Osteocyte (in vitro differentiated cells): ENCODE measurements at regions not wholly inside any gene's neighbourhood (a gene's known extent, or its start where the extent isn't known, plus 50 kb on each side); places are given as distances from the start of the nearest gene placed in this dataset.

Experiments used
- DNase-seq: peaks from one replicate; pipeline ENCODE4 v3.0.0; 2021; ENCODE audit warnings: mixed read lengths; ENCODE audit not compliant: unreplicated experiment; ENCODE audit errors: extremely low spot score
- H3K27ac Mint-ChIP-seq: one replicate; pipeline ENCODE4 v1.8.0; 2021; ENCODE audit warnings: mild to moderate bottlenecking, mixed read lengths; ENCODE audit not compliant: unreplicated experiment
- H3K27me3 Mint-ChIP-seq: one replicate; pipeline ENCODE4 v1.8.0; 2021; ENCODE audit warnings: mixed read lengths; ENCODE audit not compliant: unreplicated experiment
- H3K36me3 Mint-ChIP-seq: one replicate; pipeline ENCODE4 v1.8.0; 2021; ENCODE audit warnings: mixed read lengths; ENCODE audit not compliant: unreplicated experiment
- H3K4me1 Mint-ChIP-seq: one replicate; pipeline ENCODE4 v1.8.0; 2021; ENCODE audit warnings: mixed read lengths; ENCODE audit not compliant: unreplicated experiment
- H3K4me3 Mint-ChIP-seq: one replicate; pipeline ENCODE4 v1.8.0; 2021; ENCODE audit warnings: mild to moderate bottlenecking, moderate library complexity, mixed read lengths; ENCODE audit not compliant: unreplicated experiment
- H3K9me3 Mint-ChIP-seq: one replicate; pipeline ENCODE4 v1.8.0; 2021; ENCODE audit warnings: mixed read lengths; ENCODE audit not compliant: unreplicated experiment
- TF ChIP-seq, protein P1 (sequence below): fragments of 200-600 bp; sonication (generic); IDR thresholded peaks from 2 replicates; pipeline ENCODE4 v1.5.0; 2021; ENCODE audit warnings: antibody characterized with exemption, mild to moderate bottlenecking, moderate library complexity

DNA sequence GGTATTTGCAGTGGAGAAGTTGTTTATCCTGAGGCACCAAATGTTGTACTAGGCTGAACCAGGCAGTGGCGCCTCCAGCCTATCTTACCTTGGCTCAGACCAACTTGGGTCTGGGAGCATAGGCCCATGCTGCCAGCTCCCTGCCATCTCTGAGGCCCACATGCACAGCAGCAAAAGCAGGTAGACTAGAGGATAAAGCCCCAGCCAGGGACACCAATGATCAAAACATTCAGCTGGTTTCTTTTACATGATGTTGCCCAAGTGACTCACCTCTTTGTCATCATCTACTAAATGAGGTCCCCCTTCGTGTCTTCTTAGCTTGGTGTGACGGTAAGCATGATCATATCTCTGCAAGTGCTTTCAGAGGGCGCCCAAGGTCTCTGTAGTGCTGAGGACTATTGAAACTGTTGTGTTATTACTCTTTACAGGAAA lies 112.1 kb upstream of the DRD2 start:
- TF ChIP-seq, protein P1, sequence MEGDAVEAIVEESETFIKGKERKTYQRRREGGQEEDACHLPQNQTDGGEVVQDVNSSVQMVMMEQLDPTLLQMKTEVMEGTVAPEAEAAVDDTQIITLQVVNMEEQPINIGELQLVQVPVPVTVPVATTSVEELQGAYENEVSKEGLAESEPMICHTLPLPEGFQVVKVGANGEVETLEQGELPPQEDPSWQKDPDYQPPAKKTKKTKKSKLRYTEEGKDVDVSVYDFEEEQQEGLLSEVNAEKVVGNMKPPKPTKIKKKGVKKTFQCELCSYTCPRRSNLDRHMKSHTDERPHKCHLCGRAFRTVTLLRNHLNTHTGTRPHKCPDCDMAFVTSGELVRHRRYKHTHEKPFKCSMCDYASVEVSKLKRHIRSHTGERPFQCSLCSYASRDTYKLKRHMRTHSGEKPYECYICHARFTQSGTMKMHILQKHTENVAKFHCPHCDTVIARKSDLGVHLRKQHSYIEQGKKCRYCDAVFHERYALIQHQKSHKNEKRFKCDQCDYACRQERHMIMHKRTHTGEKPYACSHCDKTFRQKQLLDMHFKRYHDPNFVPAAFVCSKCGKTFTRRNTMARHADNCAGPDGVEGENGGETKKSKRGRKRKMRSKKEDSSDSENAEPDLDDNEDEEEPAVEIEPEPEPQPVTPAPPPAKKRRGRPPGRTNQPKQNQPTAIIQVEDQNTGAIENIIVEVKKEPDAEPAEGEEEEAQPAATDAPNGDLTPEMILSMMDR = no peak
- Mint-ChIP-seq H3K4me3 (no peak overlapping the region), H3K9me3 (no peaks in the 10 kb centered on the region), H3K4me1 (no peaks in the 10 kb centered on the region), H3K36me3 (no peaks in the 10 kb centered on the region), H3K27ac (no peak overlapping the region), H3K27me3 (peaks cover 17% of the 10 kb centered on the region)
- no peak for DNase-seq

DNA sequence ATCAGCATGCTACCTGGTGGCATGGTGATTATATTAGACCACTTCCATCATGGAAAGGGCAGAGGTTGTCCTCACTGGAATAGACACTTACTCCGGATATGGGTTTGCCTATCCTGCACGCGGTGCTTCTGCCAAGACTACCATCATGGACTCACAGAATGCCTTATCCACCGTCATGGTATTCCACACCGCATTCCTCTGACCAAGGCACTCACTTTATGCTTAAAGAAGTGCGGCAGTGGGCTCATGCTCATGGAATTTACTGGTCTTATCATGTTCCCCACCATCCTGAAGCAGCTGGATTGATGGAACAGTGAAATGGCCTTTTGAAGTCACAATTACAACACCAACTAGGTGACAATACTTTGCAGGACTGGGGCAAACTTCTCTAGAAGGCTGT lies 109.2 kb upstream of the DRD2 start:
- H3K4me3 Mint-ChIP-seq = no peak overlapping the region
- DNase-seq = peak; percentile 44
- TF ChIP-seq, protein P1 = no peak
- no peaks in the 10 kb centered on the region for H3K9me3 Mint-ChIP-seq
- no peak overlapping the region for H3K27ac Mint-ChIP-seq
- H3K4me1 Mint-ChIP-seq = no peaks in the 10 kb centered on the region
- no peaks in the 10 kb centered on the region for H3K36me3 Mint-ChIP-seq
- H3K27me3 Mint-ChIP-seq = peaks cover 7% of the 10 kb centered on the region

DNA sequence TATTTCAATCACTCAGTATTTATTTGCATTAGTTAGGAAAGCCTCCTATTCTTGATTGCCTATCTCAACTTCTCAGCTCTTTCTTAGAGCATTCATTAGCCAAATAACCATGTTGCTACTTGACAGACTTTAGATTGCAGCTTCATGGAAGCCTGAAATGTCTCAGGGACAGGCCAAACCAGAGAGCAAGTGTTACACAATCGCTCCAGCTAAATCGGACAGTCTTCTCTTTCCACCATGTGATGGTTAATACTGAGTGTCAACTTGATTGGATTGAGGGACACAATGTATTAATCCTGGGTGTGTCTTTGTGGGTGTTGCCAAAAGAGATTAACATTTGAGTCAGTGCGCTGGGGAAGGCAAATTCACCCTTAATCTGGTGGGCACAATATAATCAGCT lies 106.5 kb upstream of the DRD2 start:
- Mint-ChIP-seq H3K9me3 (no peaks in the 10 kb centered on the region), H3K27me3 (peaks cover 21% of the 10 kb centered on the region), H3K36me3 (no peaks in the 10 kb centered on the region), H3K27ac (no peak overlapping the region), H3K4me1 (no peaks in the 10 kb centered on the region), H3K4me3 (no peak overlapping the region)
- TF ChIP-seq, protein P1 = no peak
- no peak for DNase-seq

DNA sequence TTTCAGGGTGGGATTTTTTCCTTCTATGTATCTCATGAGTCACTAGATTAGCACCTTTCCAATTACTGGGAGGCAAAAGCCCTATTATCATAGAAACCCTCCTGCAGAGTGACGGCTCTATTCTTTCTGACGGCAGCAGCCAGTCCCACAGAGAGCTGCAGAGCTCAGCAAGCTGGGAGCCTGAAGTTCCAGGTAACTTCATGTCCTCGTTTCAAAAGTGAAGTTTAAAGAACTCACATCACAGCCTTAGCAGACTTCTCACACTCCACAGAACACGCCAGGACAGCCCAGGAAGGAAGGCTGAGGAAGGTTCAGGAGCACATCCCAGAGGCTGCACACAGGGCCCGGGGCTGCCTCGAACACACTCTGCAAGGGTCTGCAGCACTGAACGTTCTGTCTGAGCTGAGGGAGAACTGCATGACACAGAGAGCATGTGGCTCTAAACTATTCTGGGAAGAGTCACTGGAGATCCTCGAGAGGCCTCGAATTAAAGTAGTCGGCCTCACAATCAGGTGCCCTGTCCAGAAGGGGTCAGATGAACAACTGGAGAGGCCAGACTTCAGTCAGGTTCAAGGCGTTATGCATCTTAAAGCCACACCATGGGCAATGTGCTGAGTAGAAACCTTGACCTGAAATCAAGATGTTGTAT lies 104.2 kb upstream of the DRD2 start:
- peak; percentile 56 for DNase-seq
- Mint-ChIP-seq H3K27ac (no peak overlapping the region), H3K36me3 (no peaks in the 10 kb centered on the region), H3K27me3 (peaks cover 21% of the 10 kb centered on the region), H3K4me3 (no peak overlapping the region), H3K4me1 (no peaks in the 10 kb centered on the region), H3K9me3 (no peaks in the 10 kb centered on the region)
- TF ChIP-seq, protein P1 = no peak

DNA sequence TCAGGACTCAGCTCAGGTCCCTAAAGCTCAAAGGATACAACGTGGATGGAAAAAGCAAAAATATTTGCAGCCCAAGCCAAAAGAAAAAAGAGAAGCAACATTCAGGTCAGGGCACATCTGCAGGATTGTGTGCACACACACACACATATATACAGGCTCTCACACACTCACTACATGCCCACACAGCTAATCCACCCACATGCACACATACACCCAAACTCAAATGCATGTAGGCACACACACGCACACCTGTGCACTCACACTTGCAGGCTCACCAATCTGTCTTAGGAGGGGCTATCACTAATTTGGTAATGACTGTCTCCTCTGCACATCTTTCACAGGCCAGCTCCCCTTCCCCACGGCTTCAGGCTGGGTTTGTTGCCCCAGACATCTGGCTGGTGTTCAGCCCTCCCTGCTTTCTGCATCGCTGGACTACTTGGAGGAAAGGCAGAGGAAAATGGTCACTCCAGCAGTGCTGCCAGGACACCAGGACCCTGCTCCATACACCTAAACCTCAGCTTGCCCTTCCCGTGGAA lies 103.6 kb upstream of the DRD2 start:
- Mint-ChIP-seq H3K36me3 (no peaks in the 10 kb centered on the region), H3K9me3 (no peaks in the 10 kb centered on the region), H3K4me3 (no peak overlapping the region), H3K27me3 (peaks cover 21% of the 10 kb centered on the region), H3K4me1 (no peaks in the 10 kb centered on the region), H3K27ac (no peak overlapping the region)
- peak; percentile 63 for DNase-seq
- TF ChIP-seq, protein P1 = no peak
